GM13976 (cell line): ENCODE measurements at regions not wholly inside any gene's neighbourhood (a gene's known extent, or its start where the extent isn't known, plus 50 kb on each side); places are given as distances from the start of the nearest gene placed in this dataset.

ENCODE experiments used
- DNase-seq: peaks from one replicate; pipeline ENCODE4 v3.0.0; 2012; ENCODE audit warnings: low spot score
- in situ Hi-C: fragments of 300-500 bp; cut with MboI; formaldehyde crosslinking; loops from one replicate; pipeline ENCODE4 v1.12.0; 2022; ENCODE audit warnings: low sequenced_read_pairs, mixed read lengths, inconsistent platforms; ENCODE audit not compliant: unreplicated experiment
- TF ChIP-seq, protein P1 (sequence below): IDR thresholded peaks from 2 replicates; pipeline ENCODE4 v1.5.1; 2012; ENCODE audit warnings: borderline replicate concordance, mild to moderate bottlenecking; ENCODE audit not compliant: insufficient read depth; ENCODE audit errors: extremely low read depth, missing control alignments, control extremely low read depth

- DNase-seq, result no peak
- TF ChIP-seq, protein P1, sequence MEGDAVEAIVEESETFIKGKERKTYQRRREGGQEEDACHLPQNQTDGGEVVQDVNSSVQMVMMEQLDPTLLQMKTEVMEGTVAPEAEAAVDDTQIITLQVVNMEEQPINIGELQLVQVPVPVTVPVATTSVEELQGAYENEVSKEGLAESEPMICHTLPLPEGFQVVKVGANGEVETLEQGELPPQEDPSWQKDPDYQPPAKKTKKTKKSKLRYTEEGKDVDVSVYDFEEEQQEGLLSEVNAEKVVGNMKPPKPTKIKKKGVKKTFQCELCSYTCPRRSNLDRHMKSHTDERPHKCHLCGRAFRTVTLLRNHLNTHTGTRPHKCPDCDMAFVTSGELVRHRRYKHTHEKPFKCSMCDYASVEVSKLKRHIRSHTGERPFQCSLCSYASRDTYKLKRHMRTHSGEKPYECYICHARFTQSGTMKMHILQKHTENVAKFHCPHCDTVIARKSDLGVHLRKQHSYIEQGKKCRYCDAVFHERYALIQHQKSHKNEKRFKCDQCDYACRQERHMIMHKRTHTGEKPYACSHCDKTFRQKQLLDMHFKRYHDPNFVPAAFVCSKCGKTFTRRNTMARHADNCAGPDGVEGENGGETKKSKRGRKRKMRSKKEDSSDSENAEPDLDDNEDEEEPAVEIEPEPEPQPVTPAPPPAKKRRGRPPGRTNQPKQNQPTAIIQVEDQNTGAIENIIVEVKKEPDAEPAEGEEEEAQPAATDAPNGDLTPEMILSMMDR, result no peak
- in situ Hi-C loops, result no loop called here
These were observed 53.6 kb upstream of the PCED1B start for GRCh38 chr12:47025798-47026197.

GRCh38 chr12:47026291-47026690 is 53.1 kb upstream of the PCED1B start:
- in situ Hi-C loops, result no loop called here
- DNase-seq, result no peak
- TF ChIP-seq, protein P1, result no peak
